B cell (primary cell): ENCODE measurements at regions not wholly inside any gene's neighbourhood (a gene's known extent, or its start where the extent isn't known, plus 50 kb on each side); places are given as distances from the start of the nearest gene placed in this dataset.

Experiments
- ATAC-seq: fragments of 200-7000 bp; cut with Tn5 transposase; one replicate; pipeline ENCODE4 v1.10.0; 2021; ENCODE audit warnings: low read depth, mild to moderate bottlenecking, moderate number of reproducible peaks, moderate library complexity
- CTCF ChIA-PET: fragments of 350-600 bp; sonication (Branson Sonifier 250); formaldehyde crosslinking; loops from one replicate; lab custom pipeline; 2021; ENCODE audit warnings: antibody characterized with exemption, inconsistent platforms; lab: Charles Lee
- POLR2A ChIA-PET: fragments of 350-600 bp; sonication (Branson Sonifier 250); formaldehyde crosslinking; loops from one replicate; lab custom pipeline; 2021; ENCODE audit warnings: antibody characterized with exemption; lab: Charles Lee
- DNase-seq: peaks from one replicate; pipeline ENCODE4 v3.0.0; 2013
- H2AFZ ChIP-seq: 2 replicates; pipeline ENCODE4 v1.6.1; 2012; ENCODE audit warnings: mild to moderate bottlenecking, low read depth, low read length; ENCODE audit not compliant: insufficient read depth, poor library complexity, severe bottlenecking
- H3K27ac ChIP-seq, 2 donors: 1 replicate in 1 of 2; 2 replicates in 1 of 2; pipeline ENCODE4 v1.5.1; 2012 to 2013; ENCODE audit warnings: low read length in 2 of 2, mild to moderate bottlenecking in 2 of 2, moderate library complexity in 1 of 2
- H3K27me3 ChIP-seq, 4 experiments: fragments of 200-600 bp in 1 of 4; sonication (generic) in 1 of 4; replicated peaks in 1 of 4; 1 replicate in 2 of 4; 2 replicates in 2 of 4; pipeline versions ENCODE4 v1.6.1 to v1.7.0; 2013 to 2016; ENCODE audit warnings: low read length in 3 of 4, mild to moderate bottlenecking in 2 of 4, mixed read lengths in 1 of 4, moderate library complexity in 1 of 4; ENCODE audit not compliant: insufficient read depth in 4 of 4, control insufficient read depth in 3 of 4; ENCODE audit errors: control extremely low read depth in 1 of 4
- H3K36me3 ChIP-seq, 2 experiments: replicated peaks in 1 of 2; 1 replicate in 1 of 2; 2 replicates in 1 of 2; pipeline versions ENCODE4 v1.6.1 to v1.7.1; 2013; ENCODE audit warnings: low read length in 1 of 2; ENCODE audit not compliant: insufficient read depth in 2 of 2, control insufficient read depth in 1 of 2; ENCODE audit errors: control extremely low read depth in 1 of 2, extremely low read depth in 1 of 2
- H3K4me1 ChIP-seq, 2 donors: fragments of 200-600 bp in 1 of 2; sonication (generic) in 1 of 2; 1 replicate in 1 of 2; 2 replicates in 1 of 2; pipeline versions ENCODE4 v1.5.1 to v1.6.1; 2013 to 2017; ENCODE audit warnings: low read length in 2 of 2; ENCODE audit not compliant: control insufficient read depth in 2 of 2, insufficient read depth in 2 of 2
- H3K4me2 ChIP-seq: replicated peaks from 2 replicates; pipeline ENCODE3; 2012; ENCODE audit warnings: mild to moderate bottlenecking, low read depth, low read length; ENCODE audit not compliant: poor library complexity, severe bottlenecking
- H3K4me3 ChIP-seq, 5 experiments: fragments of 200-600 bp in 1 of 5; sonication (generic) in 1 of 5; 1 replicate in 3 of 5; 2 replicates in 2 of 5; pipeline versions ENCODE4 v1.5.1 to v1.7.0; 2011 to 2016; ENCODE audit warnings: low read length in 4 of 5, mild to moderate bottlenecking in 4 of 5, low read depth in 2 of 5, control low read depth in 1 of 5, moderate library complexity in 1 of 5; ENCODE audit not compliant: insufficient read depth in 1 of 5; ENCODE audit errors: control extremely low read depth in 1 of 5, extremely low read depth in 1 of 5
- H3K79me2 ChIP-seq: fragments of 200-600 bp; sonication (generic); one replicate; pipeline ENCODE4 v1.6.0; 2016; ENCODE audit warnings: low read length; ENCODE audit not compliant: control insufficient read depth, insufficient read depth
- H3K9ac ChIP-seq: fragments of 200-600 bp; sonication (generic); 2 replicates; pipeline ENCODE4 v1.6.1; 2017; ENCODE audit warnings: mild to moderate bottlenecking, low read length, moderate library complexity
- H3K9me3 ChIP-seq, 3 donors: one replicate each; pipeline versions ENCODE4 v1.6.1 to v1.7.1; 2013; ENCODE audit warnings: low read length in 2 of 3; ENCODE audit not compliant: control insufficient read depth in 2 of 3, insufficient read depth in 1 of 3; ENCODE audit errors: control extremely low read depth in 1 of 3
- H4K20me1 ChIP-seq: 2 replicates; pipeline ENCODE4 v1.6.0; 2012; ENCODE audit warnings: mild to moderate bottlenecking, low read length; ENCODE audit not compliant: insufficient read depth, control insufficient read depth, poor library complexity, severe bottlenecking
- H3K27ac Mint-ChIP-seq: one replicate; pipeline ENCODE4 v1.8.0; 2021; ENCODE audit warnings: mixed read lengths
- H3K27me3 Mint-ChIP-seq: one replicate; pipeline ENCODE4 v1.8.0; 2021; ENCODE audit warnings: mixed read lengths
- H3K4me1 Mint-ChIP-seq: one replicate; pipeline ENCODE4 v1.8.0; 2021; ENCODE audit warnings: mixed read lengths
- H3K4me3 Mint-ChIP-seq: one replicate; pipeline ENCODE4 v1.8.0; 2021; ENCODE audit warnings: mixed read lengths
- H3K9me3 Mint-ChIP-seq: one replicate; pipeline ENCODE4 v1.8.0; 2022; ENCODE audit warnings: mixed read lengths; ENCODE audit not compliant: insufficient read depth
- CTCF ChIP-seq: fragments of 200-600 bp; IDR thresholded peaks from one replicate; pipeline ENCODE4 v1.8.0; 2022; ENCODE audit warnings: antibody characterized with exemption, mild to moderate bottlenecking
- EZH2 ChIP-seq: IDR thresholded peaks from 2 replicates; pipeline ENCODE4 v1.6.1; 2012; ENCODE audit warnings: borderline replicate concordance, low read depth, mild to moderate bottlenecking, moderate library complexity, low read length; ENCODE audit not compliant: insufficient read depth, poor library complexity, severe bottlenecking
- WGBS: methylation state at CpG from one replicate; pipeline ENCODE4 v1.1.5; 2013; ENCODE audit warnings: missing lambda C conversion rate; ENCODE audit not compliant: insufficient coverage; 5-methylcytosine and 5-hydroxymethylcytosine counted together
- intact Hi-C: fragments of 100-400 bp; cut with micrococcal nuclease; formaldehyde crosslinking; loops from one replicate; pipeline ENCODE4 v1.10.0; 2022

DNA sequence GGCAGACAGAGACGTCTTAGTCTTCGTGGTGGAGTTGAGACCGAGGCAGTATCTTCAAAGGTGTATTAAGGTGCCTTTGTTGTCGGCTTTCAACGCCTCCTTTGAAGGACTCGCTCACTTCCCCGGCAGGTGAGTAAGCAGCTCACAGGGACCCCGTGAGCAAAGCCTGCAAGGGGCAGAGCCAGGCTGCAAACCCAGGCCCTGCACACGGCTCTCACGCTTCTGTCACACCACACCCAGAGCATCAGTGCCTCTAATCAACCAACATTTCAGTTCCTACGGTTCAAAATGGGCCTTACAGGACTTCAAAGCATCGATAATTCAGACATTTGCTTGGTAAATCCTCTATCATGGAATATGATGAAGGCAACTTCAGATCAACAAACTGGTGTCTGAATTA, 64.8 kb upstream of the INSIG1 start:
- ATAC-seq (no peak), DNase-seq (no peak)
- POLR2A ChIA-PET, result no interaction called here
- Mint-ChIP-seq H3K4me1 (no peaks in the 10 kb centered on the region), H3K9me3 (no peaks in the 10 kb centered on the region), H3K27me3 (peaks cover under 1% of the 10 kb centered on the region), H3K4me3 (no peak overlapping the region), H3K27ac (no peak overlapping the region)
- no peak for TF ChIP-seq EZH2
- no peak for TF ChIP-seq CTCF
- CTCF ChIA-PET, result no interaction called here
- no peaks in the 10 kb centered on the region for H3K9me3 ChIP-seq
- H3K79me2 ChIP-seq, result no peaks in the 10 kb centered on the region
- no peaks in the 10 kb centered on the region for H3K4me1 ChIP-seq
- H3K27ac ChIP-seq, result no peak overlapping the region
- H3K36me3 ChIP-seq, result no peaks in the 10 kb centered on the region
- H4K20me1 ChIP-seq, result no peaks in the 10 kb centered on the region
- H3K27me3 ChIP-seq, result peaks cover 0 to 5% (median 0%) of the 10 kb centered on the region in 4 experiments
- H3K4me3 ChIP-seq, result no peak overlapping the region
- no peak overlapping the region for H2AFZ ChIP-seq
- H3K9ac ChIP-seq, result no peak overlapping the region
- WGBS, result over 99% methylated on average over 10 of the region's 12 CpGs
- intact Hi-C loops, result no loop called here
- no peak overlapping the region for H3K4me2 ChIP-seq

GRCh38 chr7:155233311-155234157, 64.1 kb upstream of the INSIG1 start:
- H3K27ac Mint-ChIP-seq, result no peak overlapping the region
- Histone ChIP-seq H3K9ac (no peak overlapping the region), H3K4me3 (no peak overlapping the region), H3K27me3 (peaks cover 0 to 5% (median 0%) of the 10 kb centered on the region in 4 experiments), H3K79me2 (no peaks in the 10 kb centered on the region), H3K4me1 (no peaks in the 10 kb centered on the region), H3K4me2 (no peak overlapping the region), H3K27ac (no peak overlapping the region), H2AFZ (no peak overlapping the region), H3K9me3 (no peaks in the 10 kb centered on the region), H4K20me1 (no peaks in the 10 kb centered on the region), H3K36me3 (no peaks in the 10 kb centered on the region)
- no peaks in the 10 kb centered on the region for H3K4me1 Mint-ChIP-seq
- CTCF ChIA-PET, result interaction anchor here (1.0 to 1.6 kb wide), 2 partner anchors 84 to 111 kb away, joined by 3 to 4 read pairs; no protein-coding TSS in a partner anchor
- 88% methylated on average over 25 of the region's 28 CpGs for WGBS
- peaks cover 7% of the 10 kb centered on the region for H3K27me3 Mint-ChIP-seq
- intact Hi-C loops, result no loop called here
- DNase-seq (no peak), ATAC-seq (no peak)
- H3K4me3 Mint-ChIP-seq, result no peak overlapping the region
- H3K9me3 Mint-ChIP-seq, result no peaks in the 10 kb centered on the region
- no peak for TF ChIP-seq CTCF
- no peak for TF ChIP-seq EZH2
- POLR2A ChIA-PET, result no interaction called here
